ENCODE measurements at regions not wholly inside any gene's neighbourhood (a gene's known extent, or its start where the extent isn't known, plus 50 kb on each side); places are given as distances from the start of the nearest gene placed in this dataset.

DNA sequence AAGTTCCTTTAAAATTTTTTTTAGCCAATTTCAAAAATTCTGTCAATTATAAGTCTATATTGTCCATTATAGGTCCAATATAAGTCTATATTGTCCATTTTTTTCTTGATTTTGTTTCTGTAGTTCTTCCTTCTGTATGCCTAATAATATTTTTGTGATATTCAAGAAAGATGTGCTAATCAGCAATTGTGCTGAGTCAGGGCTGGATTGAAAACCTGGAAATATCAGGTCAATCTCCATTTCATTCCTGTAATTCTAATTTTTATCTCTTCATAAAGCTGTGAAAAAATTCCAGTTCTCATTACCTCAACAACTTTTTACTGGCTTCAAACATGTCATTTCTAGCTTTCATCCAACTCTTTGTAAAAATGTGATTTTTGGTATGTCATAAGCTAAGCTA is 353.7 kb downstream of the SLITRK6 start:
- DNase-seq: no peak

GRCh38 chr13:85441975-85442374 is 357.2 kb downstream of the SLITRK6 start:
- DNase-seq: no peak

DNA sequence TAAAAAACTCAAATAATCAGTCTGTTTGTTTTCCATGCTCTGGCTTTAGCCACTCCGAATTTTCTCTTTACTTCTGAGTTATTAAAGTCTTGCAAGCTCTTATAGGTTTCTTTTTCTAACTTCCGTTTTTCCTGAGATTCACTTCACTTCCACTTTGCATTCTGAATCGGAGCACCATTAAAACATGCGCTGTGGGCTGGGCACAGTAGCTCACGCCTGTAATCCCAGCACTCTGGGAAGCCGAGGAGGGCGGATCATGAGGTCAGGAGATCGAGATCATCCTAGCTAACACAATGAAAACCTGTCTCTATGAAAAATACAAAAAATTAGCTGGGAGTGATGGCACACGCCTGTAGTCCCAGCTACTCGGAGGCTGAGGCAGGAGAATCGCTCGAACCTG is 357.9 kb downstream of the SLITRK6 start:
- no peak for DNase-seq

DNA sequence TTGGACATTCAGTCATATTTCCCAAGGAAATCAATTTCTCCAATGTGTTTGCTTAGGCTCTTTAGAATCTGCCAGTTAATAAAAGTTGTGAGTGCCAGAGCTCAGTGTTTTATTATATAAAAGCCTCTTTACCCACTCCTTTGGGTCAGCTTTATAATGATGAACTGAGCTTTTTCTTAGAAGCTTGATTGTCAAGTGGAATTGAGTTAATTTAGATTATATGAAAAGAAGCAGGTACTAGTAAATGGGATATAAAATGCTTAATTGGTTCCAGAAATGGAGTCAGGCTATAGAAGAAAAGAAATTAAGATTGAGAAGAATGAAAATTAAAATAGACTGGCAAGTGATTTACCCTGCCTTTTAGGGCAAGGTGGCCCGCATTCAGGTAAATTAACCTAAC is 363.2 kb downstream of the SLITRK6 start:
- DNase-seq: no peak

DNA sequence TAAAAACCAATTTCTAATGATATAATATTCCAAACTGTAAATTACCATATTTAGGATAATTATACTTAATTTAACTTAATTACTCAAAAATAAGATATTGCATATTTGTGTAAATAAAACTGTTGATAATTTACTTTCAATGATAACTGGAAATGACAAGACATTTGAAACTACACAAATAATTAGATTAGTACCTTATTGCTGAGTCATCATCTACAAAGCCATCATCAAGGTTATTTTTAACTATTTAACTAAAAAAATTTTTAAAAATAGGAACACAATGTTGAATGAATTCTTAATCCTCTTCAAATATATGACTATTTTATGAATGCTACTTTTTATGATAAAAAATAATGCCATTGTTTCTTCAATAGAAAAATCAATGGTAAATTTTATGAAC is 364.3 kb downstream of the SLITRK6 start:
- no peak for DNase-seq

- DNase-seq: no peak
These were observed 366.3 kb downstream of the SLITRK6 start for GRCh38 chr13:85432881-85433280.

- DNase-seq: no peak
These were observed 367.5 kb downstream of the SLITRK6 start for GRCh38 chr13:85431720-85432119.

GRCh38 chr13:85430216-85430794 is 368.9 kb downstream of the SLITRK6 start:
- no peak for DNase-seq

- no peak for DNase-seq
These were observed 371.8 kb downstream of the SLITRK6 start for GRCh38 chr13:85427416-85427815.

DNA sequence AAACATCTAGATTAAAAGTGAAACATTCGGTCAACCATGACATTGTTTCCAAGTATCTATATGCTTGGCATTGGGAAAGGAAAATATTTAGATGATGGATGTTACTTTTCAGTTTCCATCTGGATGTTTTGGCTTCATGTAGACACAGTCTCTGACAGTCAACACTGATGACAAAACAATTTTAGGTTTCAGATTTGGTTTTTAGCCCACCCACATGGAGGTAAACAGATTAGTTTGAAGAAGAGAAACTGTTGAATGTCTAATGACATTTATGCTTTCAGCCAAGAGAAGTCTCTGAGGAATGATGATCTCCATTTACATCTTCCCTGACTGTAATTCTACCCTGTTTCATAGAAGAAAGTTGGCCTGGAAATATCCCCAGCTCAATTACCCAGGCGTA is 379.1 kb downstream of the SLITRK6 start:
- DNase-seq: no peak

- no peak for DNase-seq
These were observed 379.6 kb downstream of the SLITRK6 start for GRCh38 chr13:85419611-85420010.

DNA sequence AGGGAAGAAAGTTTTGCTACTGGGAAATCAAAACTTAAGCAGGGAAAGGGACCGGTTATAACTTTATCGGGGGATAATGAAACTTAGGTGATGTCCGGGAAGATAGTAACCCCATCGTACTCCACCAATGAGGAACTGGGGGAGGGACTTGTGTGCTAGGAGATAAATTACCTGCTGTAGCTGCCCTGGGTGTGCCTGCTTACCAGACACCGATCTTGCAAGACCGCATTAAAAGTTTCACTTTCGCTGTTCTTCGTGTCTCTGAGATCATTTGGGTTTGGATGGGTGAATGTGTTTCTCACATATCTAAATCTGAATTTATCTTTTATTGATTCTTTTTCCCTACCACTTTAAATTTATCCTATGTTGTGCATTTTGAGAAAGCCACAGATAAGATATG is 381.4 kb downstream of the SLITRK6 start:
- no peak for DNase-seq

GRCh38 chr13:85413664-85414063 is 385.6 kb downstream of the SLITRK6 start:
- DNase-seq: no peak

GRCh38 chr13:85412448-85412847 is 386.8 kb downstream of the SLITRK6 start:
- no peak for DNase-seq

- DNase-seq: no peak
These were observed 387.6 kb downstream of the SLITRK6 start for GRCh38 chr13:85411591-85411990.

DNA sequence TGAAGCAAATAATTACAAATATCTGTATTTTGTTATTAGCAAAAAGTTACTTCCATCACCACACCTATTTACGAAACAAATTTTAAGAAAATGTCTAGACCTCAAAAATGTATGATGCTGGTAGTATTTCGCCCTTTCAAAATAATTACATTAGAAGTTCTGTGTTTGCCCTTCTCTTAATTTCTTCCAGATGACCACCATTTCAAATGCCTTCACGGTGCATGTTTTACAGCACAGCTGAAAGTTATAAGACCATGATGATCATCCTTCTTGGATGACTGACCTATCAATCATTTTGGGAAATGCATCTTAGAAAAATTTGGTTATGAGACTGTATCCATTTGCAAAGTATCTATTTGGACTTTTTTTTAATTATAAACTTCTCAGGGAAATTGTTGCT is 390.8 kb downstream of the SLITRK6 start:
- no peak for DNase-seq

DNA sequence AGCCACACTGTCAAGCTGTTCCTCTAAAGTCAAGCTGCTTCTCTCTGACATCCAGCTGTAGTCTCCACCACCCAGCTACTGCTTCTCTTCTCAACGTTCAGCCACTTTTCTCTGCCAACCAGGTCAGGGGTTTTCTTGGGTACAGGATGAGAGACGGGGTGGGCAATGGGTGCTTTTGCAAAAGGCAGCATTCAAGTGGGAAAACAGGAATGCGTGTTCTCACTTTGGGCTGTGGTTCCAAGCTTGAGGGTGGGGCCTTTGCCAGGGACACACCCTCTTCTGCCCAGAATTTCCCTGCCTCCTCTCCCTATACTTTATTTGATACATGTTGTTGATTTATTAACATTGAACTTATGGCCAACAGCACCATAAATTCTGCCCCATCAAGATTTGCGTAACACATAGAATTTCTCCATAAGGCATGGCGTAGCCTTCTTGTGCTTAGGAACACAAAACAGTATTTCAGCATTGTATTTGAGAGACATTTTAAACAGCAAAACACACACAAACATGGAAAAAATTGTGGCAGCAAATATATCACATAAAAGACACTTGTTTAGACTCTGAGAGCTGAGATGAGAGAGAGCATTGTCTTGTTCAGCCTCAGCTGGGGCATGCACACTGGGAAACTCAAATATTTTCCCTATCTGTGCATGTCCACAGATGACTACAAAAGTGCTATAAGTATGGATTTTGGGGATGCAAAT is 392.8 kb downstream of the SLITRK6 start:
- no peak for DNase-seq

GRCh38 chr13:85405316-85405897 is 393.8 kb downstream of the SLITRK6 start:
- DNase-seq: no peak

DNA sequence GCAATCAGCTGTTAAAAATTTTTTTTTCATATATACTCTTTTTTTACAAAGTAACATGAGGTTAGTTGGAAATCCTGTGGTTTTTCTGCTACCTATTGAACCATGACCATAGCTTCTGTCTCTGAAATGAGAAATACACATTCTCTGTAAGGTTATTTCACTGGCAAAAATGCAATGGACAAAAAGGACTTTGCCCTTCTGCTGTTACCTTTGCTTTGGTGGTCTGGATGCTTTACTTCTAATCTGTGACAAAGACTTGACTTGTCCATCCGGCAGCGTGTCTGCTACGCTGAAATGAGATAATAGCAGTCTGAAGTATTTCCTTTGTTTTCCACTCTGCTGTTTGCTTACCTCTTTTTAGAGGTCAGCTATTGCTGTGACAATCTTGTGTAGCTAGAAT is 412.8 kb downstream of the SLITRK6 start:
- no peak for DNase-seq

DNA sequence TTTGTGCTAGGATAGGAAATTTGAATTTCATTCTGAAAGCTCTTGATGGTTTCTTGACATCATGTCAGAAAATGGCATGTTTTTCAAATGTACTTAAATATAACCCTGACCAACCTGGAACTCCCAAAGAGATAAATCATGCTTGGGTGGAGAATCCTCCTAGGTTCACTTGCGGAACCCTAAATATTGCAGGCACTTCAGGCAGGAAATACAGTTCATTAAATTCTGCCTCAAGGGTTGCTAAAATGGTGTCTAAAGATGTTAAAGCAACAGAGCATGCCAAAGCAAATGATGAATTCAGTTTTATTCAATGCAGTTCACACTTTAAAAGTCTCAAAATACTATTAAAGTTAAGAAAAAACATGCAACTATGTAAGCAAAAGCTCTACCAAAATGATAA is 415.9 kb downstream of the SLITRK6 start:
- no peak for DNase-seq

DNA sequence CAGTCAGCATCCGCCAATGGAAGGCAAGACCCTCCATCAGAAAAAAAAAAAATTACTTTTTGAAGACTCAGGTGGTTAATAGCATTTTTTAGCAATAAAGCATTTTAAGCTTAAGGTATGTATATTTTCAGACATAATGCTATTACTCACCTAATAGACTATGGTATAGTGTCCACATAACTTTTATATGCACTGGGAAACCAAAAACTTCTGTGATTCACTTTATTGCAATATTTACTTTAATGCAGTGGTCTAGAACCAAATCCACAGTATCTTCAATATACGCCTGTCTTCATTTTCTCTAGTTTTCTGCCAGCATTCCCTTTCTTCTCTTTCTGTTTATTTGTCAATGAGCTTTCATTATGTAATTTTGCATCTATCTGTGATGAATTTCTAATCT is 418.1 kb downstream of the SLITRK6 start:
- no peak for DNase-seq

- no peak for DNase-seq
These were observed 419.2 kb downstream of the SLITRK6 start for GRCh38 chr13:85379991-85380390.

- no peak for DNase-seq
These were observed 419.8 kb downstream of the SLITRK6 start for GRCh38 chr13:85379433-85379832.

- no peak for DNase-seq
These were observed 421.4 kb downstream of the SLITRK6 start for GRCh38 chr13:85377783-85378182.

DNA sequence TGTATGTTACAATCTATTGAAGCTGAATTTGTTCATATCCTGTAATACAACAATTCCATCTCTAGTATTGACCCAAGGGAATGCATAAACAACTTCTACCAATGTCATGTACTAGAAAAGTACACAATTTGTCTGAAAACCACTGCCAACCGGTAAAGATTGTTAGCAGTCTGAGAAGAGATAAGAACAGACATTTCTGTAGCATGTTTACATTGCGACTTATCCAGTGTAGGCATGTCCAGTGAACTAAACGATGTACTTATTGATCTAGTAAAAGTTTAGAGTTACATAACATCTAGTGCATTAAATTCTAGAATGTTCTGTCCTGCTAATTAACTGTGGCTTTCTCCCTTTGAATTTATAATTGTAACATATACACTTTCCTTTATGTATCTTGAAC is 425.9 kb downstream of the SLITRK6 start:
- no peak for DNase-seq

All from CD4-positive, alpha-beta T cell treated with Interferon gamma for 1 hour (primary cell).